ENCODE measurements at regions not wholly inside any gene's neighbourhood (a gene's known extent, or its start where the extent isn't known, plus 50 kb on each side); places are given as distances from the start of the nearest gene placed in this dataset.

DNA sequence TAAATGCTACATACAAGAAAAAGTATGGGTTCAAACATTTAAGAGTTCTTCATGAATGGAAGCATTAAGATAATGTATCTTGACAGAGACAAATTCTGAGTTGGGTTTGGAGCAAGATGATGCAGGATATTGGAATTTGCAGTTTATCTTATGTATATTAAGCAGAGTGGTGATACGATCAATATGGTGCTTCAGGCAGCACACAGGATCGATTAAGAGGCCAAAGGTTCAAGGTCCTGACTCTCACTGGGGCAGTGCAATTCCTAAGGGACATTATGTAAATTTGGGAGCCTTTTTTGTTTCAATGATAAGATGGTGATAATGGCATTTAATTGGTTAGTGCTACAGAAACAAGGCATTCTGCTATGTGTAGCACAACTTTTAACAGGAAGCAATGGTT lies 381.9 kb downstream of the KCNJ3 start:
- TF ChIP-seq, protein P1, sequence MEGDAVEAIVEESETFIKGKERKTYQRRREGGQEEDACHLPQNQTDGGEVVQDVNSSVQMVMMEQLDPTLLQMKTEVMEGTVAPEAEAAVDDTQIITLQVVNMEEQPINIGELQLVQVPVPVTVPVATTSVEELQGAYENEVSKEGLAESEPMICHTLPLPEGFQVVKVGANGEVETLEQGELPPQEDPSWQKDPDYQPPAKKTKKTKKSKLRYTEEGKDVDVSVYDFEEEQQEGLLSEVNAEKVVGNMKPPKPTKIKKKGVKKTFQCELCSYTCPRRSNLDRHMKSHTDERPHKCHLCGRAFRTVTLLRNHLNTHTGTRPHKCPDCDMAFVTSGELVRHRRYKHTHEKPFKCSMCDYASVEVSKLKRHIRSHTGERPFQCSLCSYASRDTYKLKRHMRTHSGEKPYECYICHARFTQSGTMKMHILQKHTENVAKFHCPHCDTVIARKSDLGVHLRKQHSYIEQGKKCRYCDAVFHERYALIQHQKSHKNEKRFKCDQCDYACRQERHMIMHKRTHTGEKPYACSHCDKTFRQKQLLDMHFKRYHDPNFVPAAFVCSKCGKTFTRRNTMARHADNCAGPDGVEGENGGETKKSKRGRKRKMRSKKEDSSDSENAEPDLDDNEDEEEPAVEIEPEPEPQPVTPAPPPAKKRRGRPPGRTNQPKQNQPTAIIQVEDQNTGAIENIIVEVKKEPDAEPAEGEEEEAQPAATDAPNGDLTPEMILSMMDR (IDR thresholded peaks at IDR 0.05), result no peak
- no peak for TF ChIP-seq POLR2A (IDR thresholded peaks at IDR 0.05)
